Ovary (tissue), 3 donors: ENCODE measurements at regions not wholly inside any gene's neighbourhood (a gene's known extent, or its start where the extent isn't known, plus 50 kb on each side); places are given as distances from the start of the nearest gene placed in this dataset.

ENCODE experiments used
- EP300 ChIP-seq: sonication (generic); formaldehyde crosslinking; IDR thresholded peaks from one replicate; pipeline ENCODE4 v1.6.1; 2017; ENCODE audit warnings: antibody characterized with exemption
- POLR2A ChIP-seq: fragments of 450-650 bp; IDR thresholded peaks from one replicate; pipeline ENCODE4 v1.6.1; 2017; ENCODE audit warnings: antibody characterized with exemption, mild to moderate bottlenecking, moderate library complexity
- TF ChIP-seq, protein P1 (sequence below), 3 donors: fragments of 450-650 bp in 2 of 3; fragments of 200-600 bp in 1 of 3; IDR thresholded peaks; one replicate each; pipeline versions ENCODE4 v1.5.1 to v1.8.0; 2016 to 2022; ENCODE audit warnings: antibody characterized with exemption in 3 of 3, mild to moderate bottlenecking in 1 of 3
- donor health status: DM: no; HTN: no; CAD: no.

DNA sequence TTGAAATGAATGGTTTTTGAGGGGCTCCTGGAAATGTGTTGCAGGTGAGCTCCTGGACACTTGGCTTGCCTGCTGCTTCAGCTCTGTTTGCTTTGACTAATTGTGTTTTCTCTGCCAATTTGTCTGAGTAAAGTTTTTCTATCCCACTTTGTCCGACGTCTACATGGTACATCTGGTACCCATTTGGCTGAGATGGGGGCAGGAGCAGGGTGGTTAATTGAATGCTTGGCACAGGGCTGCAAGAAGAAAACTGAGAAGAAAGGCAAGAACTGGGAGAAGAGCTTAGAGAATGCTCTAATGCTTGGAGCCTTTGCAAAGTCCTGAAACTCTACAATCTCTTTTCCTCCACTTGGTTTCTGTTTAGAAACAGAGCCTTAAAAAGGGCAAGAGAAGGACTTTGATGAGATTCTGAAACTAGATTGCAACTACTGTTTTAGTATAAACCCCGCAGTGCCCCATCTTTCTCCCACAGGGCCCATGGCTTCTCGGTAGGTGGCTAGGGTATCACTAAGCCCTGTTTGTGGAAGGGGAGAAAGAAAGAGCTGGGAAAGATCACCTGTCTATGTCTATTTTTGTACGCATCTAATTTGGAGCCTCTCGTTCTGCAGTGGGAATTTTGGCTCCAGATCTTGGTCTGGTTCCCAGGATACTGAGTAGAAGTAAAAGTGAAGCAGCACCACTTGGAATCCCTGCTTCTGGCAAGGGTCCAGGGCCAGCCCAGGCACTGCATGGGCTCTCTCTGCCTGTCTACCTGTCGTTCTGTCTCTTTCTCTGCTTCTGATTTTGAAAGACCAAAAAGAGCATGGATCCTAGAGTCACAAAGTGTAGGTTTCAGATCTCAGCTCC is 214.4 kb downstream of the SEMA6A start:
- TF ChIP-seq, protein P1, sequence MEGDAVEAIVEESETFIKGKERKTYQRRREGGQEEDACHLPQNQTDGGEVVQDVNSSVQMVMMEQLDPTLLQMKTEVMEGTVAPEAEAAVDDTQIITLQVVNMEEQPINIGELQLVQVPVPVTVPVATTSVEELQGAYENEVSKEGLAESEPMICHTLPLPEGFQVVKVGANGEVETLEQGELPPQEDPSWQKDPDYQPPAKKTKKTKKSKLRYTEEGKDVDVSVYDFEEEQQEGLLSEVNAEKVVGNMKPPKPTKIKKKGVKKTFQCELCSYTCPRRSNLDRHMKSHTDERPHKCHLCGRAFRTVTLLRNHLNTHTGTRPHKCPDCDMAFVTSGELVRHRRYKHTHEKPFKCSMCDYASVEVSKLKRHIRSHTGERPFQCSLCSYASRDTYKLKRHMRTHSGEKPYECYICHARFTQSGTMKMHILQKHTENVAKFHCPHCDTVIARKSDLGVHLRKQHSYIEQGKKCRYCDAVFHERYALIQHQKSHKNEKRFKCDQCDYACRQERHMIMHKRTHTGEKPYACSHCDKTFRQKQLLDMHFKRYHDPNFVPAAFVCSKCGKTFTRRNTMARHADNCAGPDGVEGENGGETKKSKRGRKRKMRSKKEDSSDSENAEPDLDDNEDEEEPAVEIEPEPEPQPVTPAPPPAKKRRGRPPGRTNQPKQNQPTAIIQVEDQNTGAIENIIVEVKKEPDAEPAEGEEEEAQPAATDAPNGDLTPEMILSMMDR (IDR thresholded peaks at IDR 0.05): no peak
- TF ChIP-seq POLR2A (no peak), EP300 (no peak)
